GM23248 (cell line): ENCODE measurements at regions not wholly inside any gene's neighbourhood (a gene's known extent, or its start where the extent isn't known, plus 50 kb on each side); places are given as distances from the start of the nearest gene placed in this dataset.

ENCODE experiments used
- EZH2 ChIP-seq: fragments of 200-600 bp; sonication (generic); IDR thresholded peaks from 2 replicates; pipeline ENCODE4 v1.6.1; 2018; ENCODE audit warnings: antibody characterized with exemption, mild to moderate bottlenecking; ENCODE audit not compliant: insufficient read depth, poor library complexity, severe bottlenecking
- EZH2phosphoT487 ChIP-seq: fragments of 200-600 bp; sonication (generic); IDR thresholded peaks from 2 replicates; pipeline ENCODE4 v1.6.1; 2018; ENCODE audit warnings: antibody characterized with exemption, moderate library complexity, mild to moderate bottlenecking, low read depth; ENCODE audit not compliant: insufficient read depth

- no peak for TF ChIP-seq EZH2phosphoT487
- TF ChIP-seq EZH2, result no peak
Observed at GRCh38 chr5:8391911-8392310, 523.0 kb downstream of the MTRR start.
